ENCODE measurements at regions not wholly inside any gene's neighbourhood (a gene's known extent, or its start where the extent isn't known, plus 50 kb on each side); places are given as distances from the start of the nearest gene placed in this dataset.

DNA sequence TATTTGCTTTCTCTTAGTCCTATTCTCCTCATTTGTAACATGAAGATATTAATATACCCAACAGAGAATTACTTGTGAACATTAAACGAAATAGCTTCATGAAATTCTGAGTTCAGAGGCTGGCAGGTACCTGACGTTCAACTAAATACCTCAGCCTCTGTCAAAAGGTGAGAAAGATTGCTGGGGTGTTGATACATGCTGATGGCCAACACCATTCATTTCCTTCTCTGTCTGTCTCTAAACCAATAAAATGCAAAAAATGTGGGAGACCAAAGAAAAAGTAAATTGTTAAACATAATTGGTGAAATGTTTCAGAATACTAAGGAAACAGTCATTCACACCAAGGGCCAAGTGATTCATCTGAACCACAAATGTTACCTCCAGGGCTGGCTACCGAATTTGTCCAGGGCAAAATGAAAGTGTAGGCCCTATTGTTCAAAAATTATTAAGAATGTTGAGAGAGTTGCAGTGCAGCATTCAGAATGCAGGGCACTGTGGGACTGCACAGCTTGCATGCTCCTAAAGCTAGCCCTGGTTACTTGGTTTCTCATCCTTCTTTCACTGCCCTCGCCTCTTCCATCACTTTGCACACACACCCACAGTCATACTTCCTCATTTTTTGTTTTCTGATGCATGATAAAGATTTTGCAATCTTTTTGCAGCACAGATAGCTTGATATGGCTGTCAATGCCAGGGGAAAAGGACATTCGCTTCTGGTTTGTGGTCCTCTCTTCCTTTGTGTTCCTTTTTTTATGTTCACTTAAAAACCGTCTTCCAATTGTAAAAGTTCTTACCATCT is 414.3 kb upstream of the NR5A2 start:
- TF ChIP-seq, protein P1, sequence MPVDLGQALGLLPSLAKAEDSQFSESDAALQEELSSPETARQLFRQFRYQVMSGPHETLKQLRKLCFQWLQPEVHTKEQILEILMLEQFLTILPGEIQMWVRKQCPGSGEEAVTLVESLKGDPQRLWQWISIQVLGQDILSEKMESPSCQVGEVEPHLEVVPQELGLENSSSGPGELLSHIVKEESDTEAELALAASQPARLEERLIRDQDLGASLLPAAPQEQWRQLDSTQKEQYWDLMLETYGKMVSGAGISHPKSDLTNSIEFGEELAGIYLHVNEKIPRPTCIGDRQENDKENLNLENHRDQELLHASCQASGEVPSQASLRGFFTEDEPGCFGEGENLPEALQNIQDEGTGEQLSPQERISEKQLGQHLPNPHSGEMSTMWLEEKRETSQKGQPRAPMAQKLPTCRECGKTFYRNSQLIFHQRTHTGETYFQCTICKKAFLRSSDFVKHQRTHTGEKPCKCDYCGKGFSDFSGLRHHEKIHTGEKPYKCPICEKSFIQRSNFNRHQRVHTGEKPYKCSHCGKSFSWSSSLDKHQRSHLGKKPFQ (CRISPR knock-in tag; IDR thresholded peaks at IDR 0.05; ENCODE audit: insufficient replicate concordance), result no peak
- TF ChIP-seq YY1 (IDR thresholded peaks at IDR 0.05; ENCODE audit: insufficient read depth, insufficient replicate concordance, low read depth, low read length) (no peak), GTF2F1 (IDR thresholded peaks at IDR 0.05; ENCODE audit: low read length) (no peak)
- TF ChIP-seq, protein P2, sequence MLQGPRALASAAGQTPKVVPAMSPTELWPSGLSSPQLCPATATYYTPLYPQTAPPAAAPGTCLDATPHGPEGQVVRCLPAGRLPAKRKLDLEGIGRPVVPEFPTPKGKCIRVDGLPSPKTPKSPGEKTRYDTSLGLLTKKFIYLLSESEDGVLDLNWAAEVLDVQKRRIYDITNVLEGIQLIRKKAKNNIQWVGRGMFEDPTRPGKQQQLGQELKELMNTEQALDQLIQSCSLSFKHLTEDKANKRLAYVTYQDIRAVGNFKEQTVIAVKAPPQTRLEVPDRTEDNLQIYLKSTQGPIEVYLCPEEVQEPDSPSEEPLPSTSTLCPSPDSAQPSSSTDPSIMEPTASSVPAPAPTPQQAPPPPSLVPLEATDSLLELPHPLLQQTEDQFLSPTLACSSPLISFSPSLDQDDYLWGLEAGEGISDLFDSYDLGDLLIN (CRISPR knock-in tag; IDR thresholded peaks at IDR 0.05; ENCODE audit: borderline replicate concordance), result no peak
